ENCODE measurements at regions not wholly inside any gene's neighbourhood (a gene's known extent, or its start where the extent isn't known, plus 50 kb on each side); places are given as distances from the start of the nearest gene placed in this dataset.

GRCh38 chr3:163045945-163046344 is 1549.3 kb downstream of the OTOL1 start:
- ATAC-seq: no peak

- no peak for ATAC-seq
Measured at GRCh38 chr3:163048881-163049280, 1552.3 kb downstream of the OTOL1 start.

- no peak for ATAC-seq
Measured at GRCh38 chr3:163056874-163057497, 1560.4 kb downstream of the OTOL1 start.

- ATAC-seq: no peak
Measured at GRCh38 chr3:163058031-163058854, 1561.6 kb downstream of the OTOL1 start.

- no peak for ATAC-seq
Measured at GRCh38 chr3:163071713-163072112, 1575.1 kb downstream of the OTOL1 start.

All from activated CD4-positive, CD25-positive, alpha-beta regulatory T cell treated with anti-CD3 and anti-CD28 coated beads, Interleukin-2, amount 50 U/mL, for 24 hours (primary cell).